Activated T-helper 9 cell treated with anti-CD3 and anti-CD28 coated beads, Interleukin-2, amount 50 U/mL, for 16 hours (primary cell): ENCODE measurements at regions not wholly inside any gene's neighbourhood (a gene's known extent, or its start where the extent isn't known, plus 50 kb on each side); places are given as distances from the start of the nearest gene placed in this dataset.

Experiments used
- DNase-seq: peaks from one replicate; pipeline ENCODE4 v3.0.0-alpha.2; 2020; ENCODE audit warnings: low read depth

DNA sequence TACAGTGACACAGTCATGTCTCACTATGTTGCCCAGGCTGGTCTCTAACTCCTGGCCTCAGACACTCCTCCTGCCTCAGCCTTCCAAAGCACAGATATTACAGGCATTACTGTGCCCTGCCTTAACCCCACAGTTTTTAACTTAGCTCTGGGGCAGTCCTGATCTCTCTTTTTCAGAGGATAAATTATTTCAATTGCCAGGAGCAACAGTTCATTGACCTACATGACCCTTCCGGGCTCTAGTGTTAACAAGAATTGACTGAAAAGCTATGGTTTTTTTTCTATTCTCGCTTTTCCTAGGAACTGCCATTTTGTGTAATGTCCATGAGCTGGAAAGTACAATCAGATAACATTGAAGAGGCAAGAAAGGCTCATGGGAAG is 92.8 kb downstream of the HNRNPLL start:
- no peak for DNase-seq

DNA sequence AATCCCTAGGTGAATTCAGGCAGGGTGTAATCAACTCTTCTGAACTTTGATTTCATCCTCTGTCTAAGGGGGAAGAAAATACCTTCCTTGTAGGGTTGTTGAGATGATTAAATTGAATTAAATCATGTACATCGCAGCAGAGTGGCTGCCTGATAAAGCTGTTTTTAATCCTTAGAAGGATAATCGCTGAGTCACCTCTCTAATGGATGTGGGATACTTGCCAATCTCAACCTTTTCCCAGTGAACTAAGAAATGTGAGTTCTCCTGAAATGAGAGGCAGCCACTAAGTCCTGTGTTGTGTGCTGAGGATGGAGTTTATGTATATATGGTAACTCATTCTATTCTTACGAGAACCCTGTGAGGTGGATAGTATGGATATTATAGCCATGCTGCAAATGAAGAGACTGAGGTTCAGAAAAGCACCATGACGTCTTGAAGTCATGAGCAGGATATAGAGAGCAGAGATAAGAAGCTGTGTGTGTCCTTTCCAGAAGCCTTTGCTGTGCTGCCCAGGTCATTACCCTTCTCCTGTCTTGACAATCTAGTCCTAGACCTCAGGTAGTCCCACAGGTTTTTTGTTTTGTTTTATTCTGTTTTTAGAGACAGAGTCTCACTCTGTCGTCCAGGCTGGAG is 93.3 kb downstream of the HNRNPLL start:
- no peak for DNase-seq

DNA sequence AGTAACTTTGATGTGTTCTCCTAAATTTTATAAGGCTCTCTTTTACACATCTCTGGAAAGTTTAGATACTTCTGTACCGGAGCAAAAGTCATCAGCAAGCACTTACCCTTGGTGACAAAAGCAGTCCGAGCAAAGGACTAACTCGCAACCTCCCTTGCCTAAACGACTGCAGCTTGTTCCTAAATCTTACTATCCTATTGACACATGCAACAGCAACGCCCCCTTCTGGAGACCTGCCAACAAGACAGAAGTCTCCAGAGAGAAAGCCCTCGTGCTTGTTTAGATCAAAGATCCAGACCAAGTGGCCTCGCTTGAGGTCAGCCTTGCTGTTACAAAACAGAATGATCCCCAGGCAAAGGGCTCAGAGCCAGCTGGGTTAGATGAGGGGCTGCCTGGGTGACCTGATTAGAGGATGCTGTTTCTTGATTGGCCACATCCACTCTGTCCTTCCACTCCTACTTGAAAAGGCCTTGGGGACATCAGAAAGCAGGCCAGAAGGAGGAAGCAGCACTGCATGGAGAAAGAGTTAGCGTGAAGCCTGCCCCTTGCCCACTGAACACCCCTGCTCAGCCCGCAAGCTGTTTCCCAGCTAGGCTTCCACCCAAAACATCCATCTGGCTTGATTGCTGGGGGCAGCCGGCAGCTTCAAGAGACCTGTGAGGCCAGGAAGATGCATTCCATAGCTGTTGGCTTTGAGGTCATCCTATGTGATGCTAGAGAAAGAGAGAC is 94.3 kb downstream of the HNRNPLL start:
- DNase-seq: peak; percentile 56

DNA sequence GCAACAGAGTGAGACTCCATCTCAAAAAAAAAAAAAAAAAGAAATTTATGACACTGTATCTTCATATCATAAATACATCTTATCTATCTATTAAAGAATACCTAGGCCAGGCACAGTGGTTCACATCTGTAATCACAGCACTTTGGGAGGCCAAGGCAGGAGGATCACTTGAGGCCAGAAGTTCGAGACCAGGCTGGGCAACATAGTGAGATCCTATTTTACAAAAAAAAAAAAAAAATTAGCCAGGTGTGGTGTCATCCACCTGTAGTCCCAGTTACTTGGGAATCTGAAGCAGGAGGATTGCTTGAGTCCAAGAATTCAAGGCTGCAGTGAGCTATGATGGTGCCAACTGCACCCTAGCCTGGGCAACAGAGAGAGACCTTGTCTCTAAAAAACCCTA is 95.0 kb downstream of the HNRNPLL start:
- DNase-seq: no peak

DNA sequence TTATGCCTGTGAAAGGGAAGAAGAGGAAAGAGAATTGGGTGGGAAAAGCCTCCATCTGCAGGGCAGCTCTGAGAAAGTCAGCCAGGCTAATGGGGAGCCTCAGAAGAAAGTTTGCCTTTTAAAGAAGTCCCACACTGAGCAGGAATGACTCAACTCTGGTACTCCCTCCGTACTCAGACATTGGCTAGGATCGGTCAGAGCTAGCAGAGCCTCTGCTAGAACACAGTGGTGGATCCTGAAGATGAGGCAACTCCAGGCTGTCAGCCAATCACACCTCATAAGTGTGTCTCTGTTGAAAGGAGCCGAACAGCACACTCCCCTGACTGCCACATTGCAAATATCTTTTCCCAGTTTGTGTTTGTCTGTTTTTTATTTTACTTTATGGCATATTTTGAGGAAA is 96.9 kb downstream of the HNRNPLL start:
- no peak for DNase-seq

DNA sequence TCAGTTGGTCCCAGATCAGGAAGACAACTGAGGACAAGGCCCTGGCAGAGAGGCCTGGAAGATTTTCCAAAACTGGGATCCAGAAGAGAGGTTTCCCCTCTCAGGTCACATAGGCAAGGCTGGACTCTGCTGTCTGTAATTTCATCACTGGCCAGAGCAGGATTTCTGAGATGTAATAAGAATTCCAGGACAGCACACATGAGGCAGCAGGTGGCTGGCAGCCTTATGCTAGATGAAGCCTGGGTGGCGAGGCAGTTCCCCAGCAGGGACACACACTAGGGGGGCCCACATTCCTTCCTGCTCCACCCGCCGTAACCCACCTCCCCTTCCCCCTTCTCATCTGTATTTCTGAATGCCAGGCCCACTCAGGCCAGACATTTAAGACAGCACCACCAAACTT is 98.6 kb downstream of the HNRNPLL start:
- DNase-seq: no peak

DNA sequence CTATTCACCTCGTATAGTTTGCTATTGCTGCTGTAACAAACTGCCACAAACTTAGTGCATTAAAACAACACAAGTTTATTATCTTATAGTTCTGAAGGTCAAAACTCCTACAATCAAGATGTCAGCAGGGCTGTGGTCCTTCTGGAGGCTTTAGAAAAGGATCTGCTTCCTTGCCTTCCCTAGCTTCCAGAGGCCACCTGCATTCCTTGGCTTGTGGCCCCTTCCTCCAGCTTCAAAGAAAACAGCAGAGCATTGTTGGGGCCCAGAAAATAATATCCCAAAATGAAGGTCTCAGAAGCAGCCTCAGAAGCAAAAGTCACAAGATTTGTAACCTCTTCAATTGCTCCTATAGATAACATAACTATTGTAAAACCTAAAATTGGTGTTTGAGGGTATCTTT is 100.6 kb downstream of the HNRNPLL start:
- DNase-seq: no peak

DNA sequence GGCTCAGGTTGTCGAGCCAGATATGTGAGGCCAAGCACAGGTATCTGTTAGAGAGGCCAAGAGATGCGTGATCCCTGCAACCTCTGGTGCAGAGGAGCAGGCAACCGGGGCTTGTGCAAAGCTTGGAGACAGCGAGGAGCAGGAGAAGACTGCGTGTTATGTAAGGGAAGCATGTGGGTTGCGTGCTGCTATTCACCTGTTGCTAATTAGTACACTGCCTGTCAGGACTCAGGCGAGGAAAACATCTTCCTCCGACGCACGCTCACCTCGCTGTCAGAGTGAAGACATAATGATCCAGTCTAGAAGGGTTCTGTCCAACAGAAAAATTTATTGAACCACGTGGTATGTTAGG is 102.5 kb downstream of the HNRNPLL start:
- no peak for DNase-seq

DNA sequence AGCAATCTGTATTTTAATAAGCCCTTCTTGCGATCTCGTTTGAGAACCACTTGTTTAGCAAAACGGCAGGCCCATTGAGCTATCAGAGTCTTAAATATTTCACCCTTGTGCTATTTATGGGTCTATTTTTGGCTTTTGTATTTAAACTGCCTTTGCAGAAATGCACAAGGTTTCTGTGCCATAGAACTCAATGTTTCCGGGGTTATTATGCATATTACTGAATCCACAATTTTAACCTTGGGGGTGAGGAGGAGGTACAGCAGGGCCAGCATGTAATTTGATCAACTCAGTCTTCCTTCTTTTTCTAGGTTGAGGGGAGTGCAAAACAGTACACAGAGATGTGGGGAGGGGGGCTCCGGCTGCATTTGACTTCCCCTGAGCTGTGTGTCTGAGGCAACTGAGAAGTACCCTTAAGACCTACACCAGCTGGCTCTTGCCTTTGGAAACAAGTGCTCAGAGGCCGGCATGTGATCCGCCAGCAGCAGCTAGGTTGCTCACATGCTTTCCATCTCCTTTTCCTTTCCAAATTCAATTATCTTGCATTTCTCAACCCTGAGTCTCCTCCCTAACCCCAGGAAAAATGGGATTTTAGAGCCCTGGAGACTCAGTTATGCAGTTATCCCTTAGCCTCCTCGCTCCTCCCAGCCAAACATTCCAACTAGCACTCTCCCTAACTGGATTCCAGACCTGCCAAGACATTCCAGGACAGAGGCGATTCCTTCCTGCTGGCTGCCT is 103.0 kb downstream of the HNRNPLL start:
- no peak for DNase-seq

DNA sequence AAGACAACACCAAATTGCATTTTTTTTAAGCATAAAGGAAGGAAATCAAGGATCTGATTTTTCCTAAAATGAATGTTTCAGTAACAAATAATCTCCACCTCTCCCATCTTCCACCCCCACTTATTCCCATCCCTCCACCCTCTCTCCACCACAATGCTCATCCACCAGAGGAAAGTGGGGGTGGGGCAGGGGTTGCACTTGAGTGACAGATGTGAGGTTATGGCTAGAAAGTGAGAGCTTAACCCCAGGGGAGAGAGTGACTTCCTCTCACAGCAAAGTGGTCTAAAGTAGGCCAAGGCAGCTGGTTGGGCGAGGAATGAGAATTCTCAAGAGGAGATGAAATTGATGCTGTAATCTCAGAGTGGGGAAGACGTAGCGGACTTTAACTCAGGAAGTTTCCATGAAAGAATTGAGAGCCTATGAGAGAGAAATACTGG is 104.7 kb downstream of the HNRNPLL start:
- no peak for DNase-seq

DNA sequence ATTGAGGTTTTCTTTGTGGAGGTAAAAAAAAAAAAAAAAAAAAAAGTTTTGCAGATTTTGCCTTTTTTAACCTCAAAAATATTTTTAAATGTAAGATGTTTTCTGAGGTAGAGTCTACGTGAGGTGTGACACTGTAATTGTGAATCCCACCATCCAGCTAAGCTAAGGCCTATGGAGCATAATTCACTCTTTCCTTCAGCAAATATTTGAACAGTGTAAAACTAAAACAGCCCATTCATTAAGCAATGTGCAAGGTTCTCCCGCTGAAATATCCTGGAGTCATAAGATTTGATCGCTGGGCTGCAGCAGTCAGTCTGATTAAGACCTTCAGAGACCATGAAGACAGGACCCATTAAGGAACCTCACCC is 105.1 kb downstream of the HNRNPLL start:
- no peak for DNase-seq

DNA sequence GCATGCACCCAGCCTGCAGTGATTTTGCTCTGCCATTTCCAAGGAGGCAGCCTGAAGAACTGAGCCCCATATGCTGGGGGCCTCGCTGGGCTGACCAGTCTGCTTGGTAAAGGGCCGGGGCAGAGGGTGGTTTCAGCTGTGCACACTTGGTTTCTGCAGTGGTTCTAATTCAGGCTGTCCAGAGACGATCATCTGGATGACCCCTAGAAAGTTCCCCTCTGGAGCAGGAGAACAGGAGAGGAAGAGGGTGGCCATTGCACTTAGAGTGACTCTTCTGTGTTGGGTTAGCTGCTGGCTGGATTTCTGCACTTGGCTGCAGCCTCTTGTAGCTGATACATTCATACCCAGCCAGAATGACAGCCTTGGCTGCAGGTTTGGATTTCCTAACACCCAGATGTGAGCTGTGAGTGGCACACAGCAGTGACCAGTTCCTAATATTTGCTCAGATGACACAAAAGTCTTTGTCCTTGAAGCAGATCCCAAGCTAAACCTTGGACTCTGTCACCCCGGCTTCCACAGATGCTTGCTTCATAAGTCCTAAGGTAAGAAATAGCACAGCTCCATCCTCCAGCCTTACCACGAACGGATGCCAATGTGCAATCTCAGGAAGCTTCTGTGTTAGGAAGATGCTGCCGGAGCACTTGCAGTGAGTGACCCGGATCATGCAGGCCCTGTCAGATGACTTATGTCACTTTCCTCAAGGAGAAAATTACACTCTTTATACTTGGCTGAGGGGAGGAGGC is 105.6 kb downstream of the HNRNPLL start:
- DNase-seq: no peak

DNA sequence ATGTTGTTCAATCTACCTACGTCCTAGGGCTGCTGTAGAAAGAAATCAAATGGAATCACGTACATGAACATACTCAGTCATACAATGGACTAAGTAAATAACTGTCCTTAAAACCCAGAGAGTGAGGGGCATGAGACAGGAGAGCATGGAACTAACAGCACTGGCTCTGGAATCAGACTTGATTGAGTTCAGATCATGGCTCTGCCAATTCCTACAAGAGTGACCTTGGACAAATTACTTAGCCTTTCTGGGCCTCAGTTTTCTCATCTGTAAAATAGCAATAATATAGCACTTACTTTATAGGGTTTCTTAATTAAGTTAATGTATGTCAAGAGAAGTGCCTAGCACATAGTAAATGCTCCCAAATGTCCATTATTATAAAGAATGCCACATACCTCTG is 106.8 kb downstream of the HNRNPLL start:
- DNase-seq: no peak

DNA sequence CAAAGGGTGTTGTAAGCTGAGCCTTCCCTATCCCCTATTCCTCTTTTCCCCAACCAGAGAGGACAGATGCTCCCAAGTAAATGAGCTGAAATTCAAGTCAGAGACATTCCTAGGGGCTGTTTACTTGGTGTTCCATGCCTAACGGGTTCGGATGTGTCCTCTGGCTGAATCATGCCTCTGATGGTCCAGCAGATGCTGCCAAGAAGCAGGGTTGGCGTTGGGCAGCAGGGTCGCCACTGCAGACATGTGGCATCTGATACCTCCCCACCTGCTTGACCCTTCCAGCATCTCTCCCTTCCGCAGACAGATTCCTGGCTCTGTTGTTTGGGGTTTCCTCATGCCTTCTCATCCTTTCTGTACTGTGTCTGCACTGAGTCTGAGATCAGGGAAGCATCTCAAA is 108.3 kb downstream of the HNRNPLL start:
- no peak for DNase-seq

DNA sequence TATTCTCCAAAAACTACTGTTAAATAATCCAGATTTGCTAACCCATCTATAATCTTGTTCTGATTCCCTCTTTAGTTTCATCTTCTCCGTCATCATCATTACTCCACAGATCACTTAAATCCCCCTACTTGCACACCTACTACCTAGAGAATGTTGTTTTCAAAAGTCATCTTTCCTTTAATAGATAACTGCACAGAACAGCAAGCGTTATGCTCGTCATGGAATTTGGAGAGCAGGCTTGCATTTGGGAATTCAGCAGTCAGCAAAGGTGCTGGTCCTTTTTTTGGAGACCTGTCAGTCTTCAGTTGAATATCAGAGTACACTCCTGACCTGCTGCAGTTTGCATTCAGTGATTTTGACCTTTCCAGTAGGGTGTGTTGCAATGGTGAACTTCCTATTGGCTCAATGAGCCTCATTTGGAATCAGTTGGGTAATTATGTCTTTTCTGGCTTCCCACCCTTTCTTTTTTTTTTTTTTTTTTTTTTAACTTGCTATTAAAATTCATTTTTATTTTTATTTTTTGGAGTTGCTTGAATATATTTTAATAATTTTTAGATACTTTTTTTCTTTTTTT is 110.6 kb downstream of the HNRNPLL start:
- DNase-seq: no peak

DNA sequence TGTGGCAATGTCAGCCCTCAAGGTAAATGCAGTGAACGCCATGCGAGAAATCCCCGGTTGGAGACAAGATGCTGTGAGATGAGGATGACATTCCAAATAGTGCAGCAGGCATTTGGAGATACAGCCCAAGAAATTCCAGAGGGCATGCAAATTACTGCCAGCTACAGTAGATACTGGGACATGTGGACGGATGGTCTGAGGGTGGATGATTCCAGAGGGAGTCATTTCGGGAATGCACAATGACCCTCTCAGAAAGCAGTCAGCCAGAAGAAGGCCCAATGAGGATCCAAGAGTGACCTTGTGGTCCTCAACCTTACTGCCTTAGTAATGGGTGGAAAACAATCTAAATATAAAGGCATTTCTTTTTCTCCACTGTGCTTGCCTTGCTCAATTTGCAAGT is 111.3 kb downstream of the HNRNPLL start:
- no peak for DNase-seq

DNA sequence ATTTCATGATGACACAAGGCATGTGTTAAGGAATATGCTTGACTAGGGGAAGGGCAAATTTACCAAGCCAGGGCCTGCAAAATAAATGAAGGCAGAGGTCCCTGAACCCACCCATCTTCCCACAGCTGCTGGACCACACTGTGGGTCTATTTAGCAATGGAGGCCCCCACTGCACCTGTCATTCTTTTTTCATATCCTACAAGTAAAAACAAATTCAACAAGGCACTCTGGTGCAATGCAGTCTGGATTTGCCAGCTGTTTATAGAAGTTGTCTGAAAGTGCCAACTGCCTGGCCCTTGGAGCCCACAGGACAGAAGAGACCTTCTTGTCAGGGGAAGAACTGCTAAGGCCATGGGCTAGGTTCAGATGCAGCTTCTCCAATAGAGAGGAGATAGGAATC is 112.8 kb upstream of the ATL2 start:
- DNase-seq: no peak

DNA sequence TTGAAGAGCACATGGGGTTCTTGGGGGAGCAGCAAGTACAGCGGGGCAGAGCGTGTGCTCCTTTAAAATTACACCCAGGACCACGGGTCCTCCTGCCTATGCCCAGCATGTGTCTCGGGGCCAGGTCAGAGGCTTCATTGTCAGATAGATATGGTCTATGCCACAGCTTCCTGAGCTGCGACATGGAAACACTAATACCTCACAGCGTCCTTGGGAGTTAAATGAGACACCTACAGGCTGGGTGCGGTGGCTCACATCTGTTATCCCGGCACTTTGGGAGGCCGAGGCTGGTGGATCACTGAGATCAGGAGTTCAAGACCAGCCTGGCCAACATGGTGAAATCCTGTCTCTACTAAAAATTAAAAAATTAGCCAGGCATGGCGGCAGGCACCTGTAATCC is 110.8 kb upstream of the ATL2 start:
- no peak for DNase-seq

DNA sequence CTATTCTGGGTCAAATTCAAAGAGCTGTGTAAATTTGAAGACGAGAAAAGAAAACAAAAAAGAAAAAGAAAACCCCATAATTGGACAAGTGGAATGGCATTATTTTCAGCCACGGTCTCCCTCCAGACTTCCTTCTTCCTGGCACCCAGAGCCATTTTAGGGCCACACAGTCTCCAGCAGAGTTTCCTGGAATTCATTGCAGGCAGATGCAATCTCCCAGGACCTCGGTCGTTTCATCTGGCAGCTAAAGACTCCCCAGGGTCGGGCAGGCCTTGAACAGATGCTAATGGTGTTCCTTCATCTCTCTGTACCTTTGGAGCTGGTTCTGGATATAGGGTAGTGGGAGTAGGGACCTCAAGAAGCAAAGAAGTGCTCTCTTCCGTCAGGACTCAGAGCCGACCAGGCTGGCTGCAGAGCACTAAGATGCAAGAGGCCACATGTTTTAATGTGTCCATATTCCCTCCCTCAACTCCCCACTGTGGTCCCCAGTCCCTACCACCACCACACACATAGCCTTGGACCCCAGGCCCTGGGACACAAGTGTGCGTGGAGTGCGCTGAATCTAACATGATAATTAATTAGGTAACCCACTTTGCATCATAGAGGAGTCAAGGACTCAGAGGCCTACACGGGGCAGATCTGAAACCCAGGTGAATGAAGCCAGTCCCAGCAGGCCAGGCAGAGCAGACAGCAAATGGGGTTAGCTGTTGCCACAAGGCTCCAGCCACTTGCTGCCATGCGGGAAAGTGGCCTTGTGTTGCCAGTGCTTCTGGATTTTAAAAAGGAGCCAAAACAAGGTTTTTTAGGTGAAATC is 109.3 kb upstream of the ATL2 start:
- no peak for DNase-seq

DNA sequence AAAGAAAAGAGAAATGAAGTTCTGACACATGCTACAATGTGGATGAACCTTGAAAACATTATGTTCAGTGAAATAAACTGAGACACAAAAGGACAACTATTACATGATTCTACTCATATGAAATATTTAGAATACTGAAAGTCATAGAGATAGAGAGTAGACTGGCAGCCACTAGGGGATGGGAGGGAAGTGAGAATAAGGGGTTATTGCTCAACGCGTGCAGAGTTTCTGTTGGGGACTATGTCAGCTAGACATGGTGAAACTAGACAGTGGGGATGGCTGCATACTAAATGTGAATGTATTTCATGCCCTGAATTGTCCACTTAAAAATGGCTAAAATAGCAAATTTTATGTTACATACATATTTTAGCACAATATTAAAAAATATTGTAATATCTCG is 108.7 kb upstream of the ATL2 start:
- DNase-seq: no peak

DNA sequence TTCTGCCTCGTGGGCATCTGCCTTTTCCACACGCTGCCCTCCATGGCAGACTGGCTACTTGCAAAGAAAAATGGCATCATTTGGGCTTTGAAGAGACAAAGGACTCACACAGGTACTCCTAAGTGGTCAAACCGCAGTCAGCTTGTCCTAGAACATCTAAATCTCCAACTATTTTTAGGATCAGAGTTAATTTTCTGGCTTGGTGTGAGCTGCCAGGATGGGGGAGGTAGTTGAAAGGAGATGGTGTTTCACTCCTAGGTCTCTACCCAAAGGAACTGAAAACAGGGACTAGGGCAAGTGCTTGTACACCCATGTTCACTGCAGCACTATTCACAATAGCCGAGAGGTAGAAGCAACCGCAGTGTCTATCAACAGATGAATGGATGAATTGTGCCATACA is 107.9 kb upstream of the ATL2 start:
- DNase-seq: no peak
